Keratinocyte (primary cell): ENCODE measurements at regions not wholly inside any gene's neighbourhood (a gene's known extent, or its start where the extent isn't known, plus 50 kb on each side); places are given as distances from the start of the nearest gene placed in this dataset.

ENCODE experiments used
- CTCF ChIP-seq, 3 experiments: IDR thresholded peaks in 1 of 3; conservative IDR thresholded peaks in 1 of 3; optimal IDR thresholded peaks in 1 of 3; 2 replicates in 2 of 3; 3 replicates in 1 of 3; pipeline versions ENCODE3 to v1.5.1; 2011; ENCODE audit warnings: low read length in 3 of 3, mild to moderate bottlenecking in 3 of 3, moderate library complexity in 2 of 3, control low read depth in 1 of 3, inconsistent platforms in 1 of 3; ENCODE audit not compliant: insufficient read depth in 2 of 3; ENCODE audit errors: extremely low read depth in 1 of 3
- EZH2 ChIP-seq: IDR thresholded peaks from one replicate; pipeline ENCODE4 v1.6.1; 2012; ENCODE audit warnings: inconsistent platforms, mild to moderate bottlenecking, low read length, moderate library complexity

DNA sequence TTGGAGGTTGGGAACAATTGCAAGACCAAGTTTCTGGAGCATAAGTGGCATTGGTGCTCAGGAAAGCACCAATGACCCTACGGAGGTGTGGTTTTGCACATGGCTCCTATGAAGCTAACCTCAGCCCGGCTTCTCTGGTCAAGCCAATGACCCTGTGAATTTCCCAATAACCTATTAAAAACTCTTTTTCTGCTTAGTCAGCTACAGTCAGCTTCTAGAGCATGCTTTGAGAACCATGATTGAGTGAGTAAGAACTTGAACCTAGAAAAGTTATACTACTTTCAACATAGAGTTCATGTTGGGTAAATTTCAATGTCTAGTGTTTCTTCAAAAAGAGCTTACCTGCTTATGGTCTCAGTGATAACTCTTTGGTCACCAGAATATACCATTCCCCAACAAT, 163.2 kb downstream of the RSL24D1 start:
- TF ChIP-seq EZH2 (no peak), CTCF (optimal IDR thresholded peaks at IDR 0.05 in 1 of 3, IDR thresholded peaks at IDR 0.05 in 1 of 3, conservative IDR thresholded peaks at IDR 0.05 in 1 of 3; ENCODE audit: extremely low read depth in 1 of 3, insufficient read depth in 2 of 3, low read length in 3 of 3) (no peak)
